Eye (tissue), 1 donor: ENCODE measurements at regions not wholly inside any gene's neighbourhood (a gene's known extent, or its start where the extent isn't known, plus 50 kb on each side); places are given as distances from the start of the nearest gene placed in this dataset.

Source experiments
- DNase-seq: peaks from one replicate; pipeline ENCODE4 v3.0.0-alpha.2; 2015

GRCh38 chr20:51092338-51092737, 69.4 kb upstream of the KCNG1 start:
- no peak for DNase-seq

- no peak for DNase-seq
These were observed 68.7 kb upstream of the KCNG1 start for GRCh38 chr20:51091406-51092195.

- no peak for DNase-seq
These were observed 66.9 kb upstream of the KCNG1 start for GRCh38 chr20:51089840-51090239.

- no peak for DNase-seq
These were observed 66.4 kb upstream of the KCNG1 start for GRCh38 chr20:51089272-51089781.

GRCh38 chr20:51087266-51087665, 64.4 kb upstream of the KCNG1 start:
- DNase-seq, result no peak

- no peak for DNase-seq
These were observed 62.9 kb upstream of the KCNG1 start for GRCh38 chr20:51085769-51086168.

GRCh38 chr20:51084593-51085377, 61.9 kb upstream of the KCNG1 start:
- DNase-seq, result no peak

GRCh38 chr20:51083447-51083846, 60.5 kb upstream of the KCNG1 start:
- no peak for DNase-seq

GRCh38 chr20:51082988-51083387, 60.1 kb upstream of the KCNG1 start:
- no peak for DNase-seq

GRCh38 chr20:51080516-51080915, 57.6 kb upstream of the KCNG1 start:
- no peak for DNase-seq

GRCh38 chr20:51079488-51079887, 56.6 kb upstream of the KCNG1 start:
- DNase-seq, result no peak

GRCh38 chr20:51077686-51078060, 54.8 kb upstream of the KCNG1 start:
- no peak for DNase-seq

GRCh38 chr20:51076786-51077685, 54.1 kb upstream of the KCNG1 start:
- DNase-seq, result no peak

GRCh38 chr20:51074062-51074461, 51.2 kb upstream of the KCNG1 start:
- no peak for DNase-seq
